ENCODE measurements at regions not wholly inside any gene's neighbourhood (a gene's known extent, or its start where the extent isn't known, plus 50 kb on each side); places are given as distances from the start of the nearest gene placed in this dataset.
"Not testable (repeated sequence)": the region's sequence is repeated elsewhere in the genome, so short reads cannot be mapped to it uniquely, and the experiment has no call there.

DNA sequence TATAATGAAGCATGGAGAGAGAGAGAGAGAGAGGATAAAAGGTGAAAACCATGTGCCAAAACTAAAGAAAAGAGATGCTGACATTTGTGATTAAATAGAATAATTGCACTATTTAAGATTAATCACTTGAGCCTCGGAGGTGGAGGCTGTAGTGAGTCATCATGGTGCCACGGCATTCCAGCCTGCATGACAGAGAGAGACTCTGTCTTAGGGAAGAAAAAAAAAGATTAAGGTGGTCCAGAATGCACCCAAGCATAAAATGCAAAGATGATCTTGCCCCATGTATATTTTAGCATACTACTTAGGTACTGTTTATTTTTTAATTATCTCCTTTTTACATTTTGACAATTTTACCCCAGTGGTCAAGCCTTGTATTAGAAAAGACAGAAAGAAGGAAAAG lies 742.5 kb downstream of the SPATA31A1 start:
- H3K27ac ChIP-seq (ENCODE audit: low read depth, low read length); H3K27me3 ChIP-seq (ENCODE audit: insufficient read depth, low read length); H3K36me3 ChIP-seq (ENCODE audit: insufficient read depth, low read length); H2AFZ ChIP-seq (ENCODE audit: low read length, unreplicated experiment); H3K4me1 ChIP-seq (ENCODE audit: control insufficient read depth, insufficient read depth, low read length, unreplicated experiment); H3K4me3 ChIP-seq (ENCODE audit: low read depth, low read length); H3K79me2 ChIP-seq (ENCODE audit: control insufficient read depth, insufficient read depth, low read length, unreplicated experiment): not testable (repeated sequence)

DNA sequence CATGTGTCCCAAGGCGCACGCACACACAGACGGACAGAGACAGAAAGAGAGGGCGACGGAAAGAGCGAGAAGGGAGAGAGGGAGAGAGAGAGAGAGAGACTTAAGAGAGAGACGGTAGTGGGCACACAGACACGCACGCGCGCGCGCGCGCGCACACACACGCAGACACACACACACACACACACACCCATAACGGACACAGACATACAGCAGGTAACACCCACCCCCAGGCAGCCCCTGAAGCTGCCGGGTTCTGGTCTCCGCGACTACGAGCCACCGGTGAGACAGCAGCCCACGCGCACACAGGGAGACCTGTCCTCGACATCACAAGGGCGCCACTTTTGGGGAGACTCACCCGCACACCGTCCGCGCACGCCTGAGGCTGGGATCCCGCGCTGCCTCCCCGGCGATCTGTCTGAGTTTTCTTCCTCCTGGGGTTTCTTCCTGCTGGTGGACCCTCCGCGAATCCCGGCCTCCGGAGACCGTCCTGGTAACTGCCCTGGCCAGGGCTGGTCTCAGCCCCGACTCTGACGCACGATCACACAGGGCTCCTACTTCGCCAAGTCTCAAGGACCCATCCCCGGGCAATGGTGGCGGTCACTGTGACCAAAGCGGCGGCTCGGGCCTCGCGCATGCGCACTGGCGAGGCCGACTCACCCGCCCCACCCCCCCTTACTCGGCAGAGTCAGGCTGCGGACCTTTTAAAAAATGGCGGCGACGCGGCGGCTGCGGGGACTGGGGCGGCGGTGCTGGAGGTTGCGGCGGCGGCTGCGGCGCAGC lies 750.7 kb downstream of the SPATA31A1 start:
- H3K36me3 ChIP-seq (ENCODE audit: insufficient read depth, low read length); H3K27ac ChIP-seq (ENCODE audit: low read depth, low read length); H3K79me2 ChIP-seq (ENCODE audit: control insufficient read depth, insufficient read depth, low read length, unreplicated experiment); H3K4me1 ChIP-seq (ENCODE audit: control insufficient read depth, insufficient read depth, low read length, unreplicated experiment); H2AFZ ChIP-seq (ENCODE audit: low read length, unreplicated experiment); H3K27me3 ChIP-seq (ENCODE audit: insufficient read depth, low read length): not testable (repeated sequence)
- H3K4me3 ChIP-seq (ENCODE audit: low read depth, low read length): peak overlapping the region; percentile 65

- H3K79me2 ChIP-seq (ENCODE audit: control insufficient read depth, insufficient read depth, low read length, unreplicated experiment); H3K27me3 ChIP-seq (ENCODE audit: insufficient read depth, low read length); H3K4me1 ChIP-seq (ENCODE audit: control insufficient read depth, insufficient read depth, low read length, unreplicated experiment); H3K27ac ChIP-seq (ENCODE audit: low read depth, low read length); H3K36me3 ChIP-seq (ENCODE audit: insufficient read depth, low read length); H3K4me3 ChIP-seq (ENCODE audit: low read depth, low read length); H2AFZ ChIP-seq (ENCODE audit: low read length, unreplicated experiment): not testable (repeated sequence)
Observed at GRCh38 chr9:40106783-40107248, 751.3 kb downstream of the SPATA31A1 start.

DNA sequence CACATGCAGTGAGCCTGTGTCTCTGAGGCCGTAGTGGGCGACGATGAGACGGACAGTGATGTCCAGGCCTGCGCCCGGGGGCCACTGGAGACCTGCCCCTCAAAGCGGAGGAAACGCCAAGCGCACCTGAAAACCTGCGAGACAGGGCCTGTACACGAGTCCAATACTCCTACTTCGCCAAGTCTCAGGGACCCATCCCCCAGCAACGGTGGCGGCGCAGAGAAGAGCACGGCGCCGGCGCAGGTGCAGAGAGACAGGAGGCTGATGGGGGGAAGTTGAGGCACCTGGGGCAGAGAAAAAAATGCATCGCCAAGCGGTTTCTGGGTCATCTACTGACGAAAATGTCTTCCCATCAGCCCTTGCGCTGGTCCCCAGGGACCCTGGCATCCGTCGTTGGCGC lies 751.8 kb downstream of the SPATA31A1 start:
- H3K79me2 ChIP-seq (ENCODE audit: control insufficient read depth, insufficient read depth, low read length, unreplicated experiment); H3K27me3 ChIP-seq (ENCODE audit: insufficient read depth, low read length); H3K36me3 ChIP-seq (ENCODE audit: insufficient read depth, low read length); H3K27ac ChIP-seq (ENCODE audit: low read depth, low read length); H3K4me1 ChIP-seq (ENCODE audit: control insufficient read depth, insufficient read depth, low read length, unreplicated experiment); H2AFZ ChIP-seq (ENCODE audit: low read length, unreplicated experiment); H3K4me3 ChIP-seq (ENCODE audit: low read depth, low read length): not testable (repeated sequence)

GRCh38 chr9:40108465-40108864 lies 753.0 kb downstream of the SPATA31A1 start:
- H3K27ac ChIP-seq (ENCODE audit: low read depth, low read length); H3K79me2 ChIP-seq (ENCODE audit: control insufficient read depth, insufficient read depth, low read length, unreplicated experiment); H3K4me1 ChIP-seq (ENCODE audit: control insufficient read depth, insufficient read depth, low read length, unreplicated experiment); H3K36me3 ChIP-seq (ENCODE audit: insufficient read depth, low read length); H3K4me3 ChIP-seq (ENCODE audit: low read depth, low read length); H2AFZ ChIP-seq (ENCODE audit: low read length, unreplicated experiment); H3K27me3 ChIP-seq (ENCODE audit: insufficient read depth, low read length): not testable (repeated sequence)

- H3K27ac ChIP-seq (ENCODE audit: low read depth, low read length); H3K4me1 ChIP-seq (ENCODE audit: control insufficient read depth, insufficient read depth, low read length, unreplicated experiment); H2AFZ ChIP-seq (ENCODE audit: low read length, unreplicated experiment); H3K27me3 ChIP-seq (ENCODE audit: insufficient read depth, low read length); H3K36me3 ChIP-seq (ENCODE audit: insufficient read depth, low read length); H3K79me2 ChIP-seq (ENCODE audit: control insufficient read depth, insufficient read depth, low read length, unreplicated experiment); H3K4me3 ChIP-seq (ENCODE audit: low read depth, low read length): not testable (repeated sequence)
Observed at GRCh38 chr9:40110751-40111150, 755.3 kb downstream of the SPATA31A1 start.

GRCh38 chr9:40111571-40111970 lies 756.1 kb downstream of the SPATA31A1 start:
- not testable (repeated sequence) for H3K4me1 ChIP-seq (ENCODE audit: control insufficient read depth, insufficient read depth, low read length, unreplicated experiment); H3K4me3 ChIP-seq (ENCODE audit: low read depth, low read length); H3K27ac ChIP-seq (ENCODE audit: low read depth, low read length); H3K27me3 ChIP-seq (ENCODE audit: insufficient read depth, low read length); H3K79me2 ChIP-seq (ENCODE audit: control insufficient read depth, insufficient read depth, low read length, unreplicated experiment); H3K36me3 ChIP-seq (ENCODE audit: insufficient read depth, low read length); H2AFZ ChIP-seq (ENCODE audit: low read length, unreplicated experiment)

DNA sequence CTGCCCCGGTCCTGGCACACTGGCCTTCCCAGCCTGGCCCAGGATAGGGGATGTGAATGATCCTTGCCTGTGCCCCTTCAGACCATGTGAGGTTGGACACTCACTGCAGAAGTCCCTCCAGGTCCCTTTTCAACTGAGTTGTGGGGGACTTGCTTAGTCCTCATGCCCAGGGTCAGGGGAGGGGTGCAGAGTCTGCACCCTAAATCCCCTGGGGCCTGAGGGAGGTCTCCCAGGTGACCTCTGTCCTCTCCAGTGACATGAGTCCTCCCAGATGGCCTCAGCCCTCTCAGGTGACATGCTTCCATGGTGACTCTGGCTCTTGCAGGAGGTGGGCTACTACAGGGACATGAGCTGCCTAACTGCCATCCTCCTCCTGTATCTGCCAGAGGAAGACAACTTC lies 775.1 kb downstream of the SPATA31A1 start:
- H3K4me3 ChIP-seq (ENCODE audit: low read depth, low read length); H3K27ac ChIP-seq (ENCODE audit: low read depth, low read length); H3K27me3 ChIP-seq (ENCODE audit: insufficient read depth, low read length); H3K79me2 ChIP-seq (ENCODE audit: control insufficient read depth, insufficient read depth, low read length, unreplicated experiment); H3K36me3 ChIP-seq (ENCODE audit: insufficient read depth, low read length); H3K4me1 ChIP-seq (ENCODE audit: control insufficient read depth, insufficient read depth, low read length, unreplicated experiment); H2AFZ ChIP-seq (ENCODE audit: low read length, unreplicated experiment): not testable (repeated sequence)

GRCh38 chr9:40169204-40169603 lies 813.7 kb downstream of the SPATA31A1 start:
- H3K79me2 ChIP-seq (ENCODE audit: control insufficient read depth, insufficient read depth, low read length, unreplicated experiment): not testable (repeated sequence)

GRCh38 chr9:40173316-40173715 lies 817.8 kb downstream of the SPATA31A1 start:
- H2AFZ ChIP-seq (ENCODE audit: low read length, unreplicated experiment): not testable (repeated sequence)

More at GRCh38 chr9:40169204-40169603, 813.7 kb downstream of the SPATA31A1 start:
- not testable (repeated sequence) for H3K27ac ChIP-seq (ENCODE audit: low read depth, low read length); H2AFZ ChIP-seq (ENCODE audit: low read length, unreplicated experiment); H3K27me3 ChIP-seq (ENCODE audit: insufficient read depth, low read length); H3K4me1 ChIP-seq (ENCODE audit: control insufficient read depth, insufficient read depth, low read length, unreplicated experiment); H3K4me3 ChIP-seq (ENCODE audit: low read depth, low read length); H3K36me3 ChIP-seq (ENCODE audit: insufficient read depth, low read length)

GRCh38 chr9:40174035-40174434 lies 818.6 kb downstream of the SPATA31A1 start:
- not testable (repeated sequence) for H3K4me1 ChIP-seq (ENCODE audit: control insufficient read depth, insufficient read depth, low read length, unreplicated experiment); H3K27ac ChIP-seq (ENCODE audit: low read depth, low read length); H3K4me3 ChIP-seq (ENCODE audit: low read depth, low read length); H3K36me3 ChIP-seq (ENCODE audit: insufficient read depth, low read length); H2AFZ ChIP-seq (ENCODE audit: low read length, unreplicated experiment); H3K79me2 ChIP-seq (ENCODE audit: control insufficient read depth, insufficient read depth, low read length, unreplicated experiment); H3K27me3 ChIP-seq (ENCODE audit: insufficient read depth, low read length)

More at GRCh38 chr9:40173316-40173715, 817.8 kb downstream of the SPATA31A1 start:
- H3K4me1 ChIP-seq (ENCODE audit: control insufficient read depth, insufficient read depth, low read length, unreplicated experiment); H3K4me3 ChIP-seq (ENCODE audit: low read depth, low read length); H3K36me3 ChIP-seq (ENCODE audit: insufficient read depth, low read length); H3K27ac ChIP-seq (ENCODE audit: low read depth, low read length); H3K27me3 ChIP-seq (ENCODE audit: insufficient read depth, low read length); H3K79me2 ChIP-seq (ENCODE audit: control insufficient read depth, insufficient read depth, low read length, unreplicated experiment): not testable (repeated sequence)
